Erythroblast (primary cell): ENCODE measurements at regions not wholly inside any gene's neighbourhood (a gene's known extent, or its start where the extent isn't known, plus 50 kb on each side); places are given as distances from the start of the nearest gene placed in this dataset.

Experiments used
- GATA1 ChIP-seq: IDR thresholded peaks from 2 replicates; pipeline ENCODE4 v1.6.1; 2011; ENCODE audit warnings: low read depth, mild to moderate bottlenecking, control low read depth, low read length, moderate library complexity
- POLR2A ChIP-seq: IDR thresholded peaks from 2 replicates; pipeline ENCODE4 v1.6.1; 2011; ENCODE audit warnings: mild to moderate bottlenecking, low read length

GRCh38 chr11:92166335-92166734 lies 58.3 kb upstream of the FAT3 start:
- TF ChIP-seq POLR2A (no peak), GATA1 (no peak)
